GM18499 (cell line): ENCODE measurements at regions not wholly inside any gene's neighbourhood (a gene's known extent, or its start where the extent isn't known, plus 50 kb on each side); places are given as distances from the start of the nearest gene placed in this dataset.

Source experiments
- ATAC-seq: cut with Tn5 transposase; IDR thresholded peaks from one replicate; pipeline ENCODE4 v1.9.1; 2021; ENCODE audit warnings: moderate number of reproducible peaks; ENCODE audit not compliant: insufficient read depth, unreplicated experiment

GRCh38 chr3:18512007-18512406 is 86.9 kb upstream of the SATB1 start:
- no peak for ATAC-seq

- no peak for ATAC-seq
These were observed 85.8 kb upstream of the SATB1 start for GRCh38 chr3:18510947-18511346.

- ATAC-seq = no peak
These were observed 82.2 kb upstream of the SATB1 start for GRCh38 chr3:18507333-18507732.

- ATAC-seq = no peak
These were observed 79.9 kb upstream of the SATB1 start for GRCh38 chr3:18505056-18505455.

GRCh38 chr3:18501679-18502343 is 76.7 kb upstream of the SATB1 start:
- no peak for ATAC-seq

- ATAC-seq = no peak
These were observed 75.2 kb upstream of the SATB1 start for GRCh38 chr3:18500322-18500721.

GRCh38 chr3:18499301-18499700 is 74.2 kb upstream of the SATB1 start:
- peak; percentile 57 for ATAC-seq

GRCh38 chr3:18494251-18494650 is 69.1 kb upstream of the SATB1 start:
- no peak for ATAC-seq

- ATAC-seq = no peak
These were observed 64.8 kb upstream of the SATB1 start for GRCh38 chr3:18489939-18490338.

GRCh38 chr3:18483226-18483625 is 58.1 kb upstream of the SATB1 start:
- ATAC-seq = no peak

GRCh38 chr3:18481946-18482548 is 56.9 kb upstream of the SATB1 start:
- no peak for ATAC-seq

- ATAC-seq = no peak
These were observed 52.5 kb upstream of the SATB1 start for GRCh38 chr3:18477620-18478019.
